ENCODE measurements at regions not wholly inside any gene's neighbourhood (a gene's known extent, or its start where the extent isn't known, plus 50 kb on each side); places are given as distances from the start of the nearest gene placed in this dataset.

DNA sequence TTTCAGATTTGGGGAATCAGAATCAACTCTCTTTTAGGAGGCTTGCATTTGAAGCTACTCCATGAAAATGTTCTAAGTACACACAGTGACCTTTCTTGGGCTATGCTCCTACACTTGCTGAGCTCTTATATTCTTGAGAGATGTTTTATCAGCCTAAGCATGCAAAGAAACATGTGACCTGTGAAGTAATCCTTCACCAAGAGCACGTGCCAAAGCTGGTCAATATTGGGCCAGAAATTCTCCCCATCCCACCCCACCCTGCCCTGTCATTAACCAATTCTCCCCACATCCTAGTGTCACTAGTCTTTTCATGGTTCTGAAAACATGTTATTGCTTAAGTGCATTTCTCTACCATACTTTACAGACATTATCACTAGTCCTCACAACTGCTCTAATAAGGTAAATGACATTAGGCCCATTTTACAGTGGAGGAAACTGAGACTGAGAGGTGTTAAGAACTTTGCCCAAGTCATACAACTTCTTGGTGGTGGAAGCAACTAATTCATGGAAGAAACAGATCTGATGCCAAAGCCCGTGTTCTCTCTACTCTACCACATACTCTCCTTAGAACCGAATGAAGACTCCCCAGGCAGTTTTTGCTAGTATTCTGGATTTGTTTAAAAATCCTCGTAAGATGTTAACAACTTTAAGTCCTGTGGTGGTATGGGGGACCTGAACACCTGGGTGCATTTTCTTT is 200.6 kb downstream of the PTEN start:
- Histone ChIP-seq H3K9me3 (ENCODE audit: control insufficient read depth, insufficient read depth, low read depth, low read length) (no peaks in the 10 kb centered on the region), H3K4me3 (ENCODE audit: low read depth in 2 of 2, low read length in 2 of 2) (no peak overlapping the region), H3K27me3 (ENCODE audit: control insufficient read depth, insufficient read depth, low read length) (no peaks in the 10 kb centered on the region), H3K27ac (ENCODE audit: low read length) (no peak overlapping the region), H3K36me3 (ENCODE audit: control insufficient read depth, insufficient read depth, low read length) (no peaks in the 10 kb centered on the region), H3K4me1 (ENCODE audit: control insufficient read depth, insufficient read depth, low read length) (no peaks in the 10 kb centered on the region)
- ATAC-seq (no peak), DNase-seq (ENCODE audit: low read depth, low spot score) (no peak)
- in situ Hi-C loops (cut with HindIII; ENCODE audit: low pct_unique_long_range_greater_than_20kb, low sequenced_read_pairs) (no loop called here), intact Hi-C loops (cut with micrococcal nuclease; ENCODE audit: unreplicated experiment) (no loop called here)
- CTCF ChIA-PET = no interaction called here
- BruUV-seq (replicated peaks) = no TSS peak
- POLR2A ChIA-PET = no interaction called here
- TF ChIP-seq, protein P1, sequence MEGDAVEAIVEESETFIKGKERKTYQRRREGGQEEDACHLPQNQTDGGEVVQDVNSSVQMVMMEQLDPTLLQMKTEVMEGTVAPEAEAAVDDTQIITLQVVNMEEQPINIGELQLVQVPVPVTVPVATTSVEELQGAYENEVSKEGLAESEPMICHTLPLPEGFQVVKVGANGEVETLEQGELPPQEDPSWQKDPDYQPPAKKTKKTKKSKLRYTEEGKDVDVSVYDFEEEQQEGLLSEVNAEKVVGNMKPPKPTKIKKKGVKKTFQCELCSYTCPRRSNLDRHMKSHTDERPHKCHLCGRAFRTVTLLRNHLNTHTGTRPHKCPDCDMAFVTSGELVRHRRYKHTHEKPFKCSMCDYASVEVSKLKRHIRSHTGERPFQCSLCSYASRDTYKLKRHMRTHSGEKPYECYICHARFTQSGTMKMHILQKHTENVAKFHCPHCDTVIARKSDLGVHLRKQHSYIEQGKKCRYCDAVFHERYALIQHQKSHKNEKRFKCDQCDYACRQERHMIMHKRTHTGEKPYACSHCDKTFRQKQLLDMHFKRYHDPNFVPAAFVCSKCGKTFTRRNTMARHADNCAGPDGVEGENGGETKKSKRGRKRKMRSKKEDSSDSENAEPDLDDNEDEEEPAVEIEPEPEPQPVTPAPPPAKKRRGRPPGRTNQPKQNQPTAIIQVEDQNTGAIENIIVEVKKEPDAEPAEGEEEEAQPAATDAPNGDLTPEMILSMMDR (IDR thresholded peaks at IDR 0.05) = no peak
- TF ChIP-seq, protein P2, sequence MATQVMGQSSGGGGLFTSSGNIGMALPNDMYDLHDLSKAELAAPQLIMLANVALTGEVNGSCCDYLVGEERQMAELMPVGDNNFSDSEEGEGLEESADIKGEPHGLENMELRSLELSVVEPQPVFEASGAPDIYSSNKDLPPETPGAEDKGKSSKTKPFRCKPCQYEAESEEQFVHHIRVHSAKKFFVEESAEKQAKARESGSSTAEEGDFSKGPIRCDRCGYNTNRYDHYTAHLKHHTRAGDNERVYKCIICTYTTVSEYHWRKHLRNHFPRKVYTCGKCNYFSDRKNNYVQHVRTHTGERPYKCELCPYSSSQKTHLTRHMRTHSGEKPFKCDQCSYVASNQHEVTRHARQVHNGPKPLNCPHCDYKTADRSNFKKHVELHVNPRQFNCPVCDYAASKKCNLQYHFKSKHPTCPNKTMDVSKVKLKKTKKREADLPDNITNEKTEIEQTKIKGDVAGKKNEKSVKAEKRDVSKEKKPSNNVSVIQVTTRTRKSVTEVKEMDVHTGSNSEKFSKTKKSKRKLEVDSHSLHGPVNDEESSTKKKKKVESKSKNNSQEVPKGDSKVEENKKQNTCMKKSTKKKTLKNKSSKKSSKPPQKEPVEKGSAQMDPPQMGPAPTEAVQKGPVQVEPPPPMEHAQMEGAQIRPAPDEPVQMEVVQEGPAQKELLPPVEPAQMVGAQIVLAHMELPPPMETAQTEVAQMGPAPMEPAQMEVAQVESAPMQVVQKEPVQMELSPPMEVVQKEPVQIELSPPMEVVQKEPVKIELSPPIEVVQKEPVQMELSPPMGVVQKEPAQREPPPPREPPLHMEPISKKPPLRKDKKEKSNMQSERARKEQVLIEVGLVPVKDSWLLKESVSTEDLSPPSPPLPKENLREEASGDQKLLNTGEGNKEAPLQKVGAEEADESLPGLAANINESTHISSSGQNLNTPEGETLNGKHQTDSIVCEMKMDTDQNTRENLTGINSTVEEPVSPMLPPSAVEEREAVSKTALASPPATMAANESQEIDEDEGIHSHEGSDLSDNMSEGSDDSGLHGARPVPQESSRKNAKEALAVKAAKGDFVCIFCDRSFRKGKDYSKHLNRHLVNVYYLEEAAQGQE (IDR thresholded peaks at IDR 0.05; ENCODE audit: insufficient read depth in 1 of 2, low read depth in 2 of 2, low read length in 1 of 2) = no peak

DNA sequence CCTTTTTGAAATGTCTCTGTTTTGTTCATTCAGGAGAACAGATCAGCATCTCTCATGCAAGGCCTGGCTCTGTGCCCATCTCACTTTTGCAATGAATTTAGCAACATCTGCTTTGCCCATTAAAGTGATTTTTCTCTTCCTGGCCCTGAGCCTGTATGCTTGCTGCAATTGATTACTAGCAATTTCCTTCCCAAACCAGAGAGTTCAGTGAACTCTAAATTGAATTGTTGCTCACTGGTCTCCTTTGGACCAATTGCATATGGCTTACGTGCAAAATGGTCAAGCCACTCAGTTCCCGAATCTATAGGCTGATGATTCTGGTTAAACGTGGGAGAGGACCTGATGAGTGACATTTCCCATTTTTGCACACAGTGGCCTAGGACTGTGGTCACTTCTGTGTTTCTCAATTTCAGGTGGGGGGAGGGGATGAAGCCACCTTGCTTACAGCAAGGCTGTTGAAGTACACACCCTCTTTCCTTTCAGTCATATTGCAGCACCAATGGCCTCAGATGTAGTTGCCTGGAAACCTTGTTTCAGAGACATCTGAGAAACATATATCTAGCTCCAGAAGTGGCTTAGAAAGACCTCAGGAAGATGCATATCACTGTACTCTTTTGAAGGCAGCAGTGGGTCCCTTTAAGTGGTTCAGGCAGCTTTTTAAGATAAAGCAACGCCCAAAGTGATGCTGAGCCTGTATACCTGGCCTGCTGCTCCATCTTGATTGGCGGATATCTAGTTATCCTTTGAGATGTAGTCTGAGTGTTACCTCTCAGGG is 201.4 kb downstream of the PTEN start:
- ATAC-seq = no peak
- in situ Hi-C loops (cut with HindIII; ENCODE audit: low pct_unique_long_range_greater_than_20kb, low sequenced_read_pairs) (no loop called here), intact Hi-C loops (cut with micrococcal nuclease; ENCODE audit: unreplicated experiment) (no loop called here)
- no peaks in the 10 kb centered on the region for H3K36me3 ChIP-seq (ENCODE audit: control insufficient read depth, insufficient read depth, low read length)
- ChIA-PET CTCF (no interaction called here), POLR2A (no interaction called here)
- TF ChIP-seq TCF7L2 (IDR thresholded peaks at IDR 0.05; ENCODE audit: low read depth, low read length) (no peak), SIN3A (IDR thresholded peaks at IDR 0.05; ENCODE audit: borderline replicate concordance, insufficient read depth, low read depth, low read length) (no peak), POLR2AphosphoS5 (IDR thresholded peaks at IDR 0.05; ENCODE audit: low read depth, low read length) (no peak)
- TF ChIP-seq, protein P1 (IDR thresholded peaks at IDR 0.05) = no peak
- TF ChIP-seq, protein P2 (IDR thresholded peaks at IDR 0.05; ENCODE audit: insufficient read depth in 1 of 2, low read depth in 2 of 2, low read length in 1 of 2) = no peak
- H3K27me3 ChIP-seq (ENCODE audit: control insufficient read depth, insufficient read depth, low read length) = no peaks in the 10 kb centered on the region
- no peaks in the 10 kb centered on the region for H3K9me3 ChIP-seq (ENCODE audit: control insufficient read depth, insufficient read depth, low read depth, low read length)
- H3K27ac ChIP-seq (ENCODE audit: low read length) = no peak overlapping the region
- H3K4me1 ChIP-seq (ENCODE audit: control insufficient read depth, insufficient read depth, low read length) = no peaks in the 10 kb centered on the region
- no peak for DNase-seq (ENCODE audit: low read depth, low spot score)
- H3K4me3 ChIP-seq (ENCODE audit: low read depth in 2 of 2, low read length in 2 of 2) = no peak overlapping the region
- no TSS peak for BruUV-seq (replicated peaks)

Measured in Panc1 (cell line).